NCI-H2081 treated with DMSO at 0.1 percent for 48 hours (cell line): ENCODE measurements at regions not wholly inside any gene's neighbourhood (a gene's known extent, or its start where the extent isn't known, plus 50 kb on each side); places are given as distances from the start of the nearest gene placed in this dataset.

Source experiments
- DNase-seq: peaks from one replicate; lab custom pipeline; 2025; lab: John Stamatoyannopoulos, UW

DNA sequence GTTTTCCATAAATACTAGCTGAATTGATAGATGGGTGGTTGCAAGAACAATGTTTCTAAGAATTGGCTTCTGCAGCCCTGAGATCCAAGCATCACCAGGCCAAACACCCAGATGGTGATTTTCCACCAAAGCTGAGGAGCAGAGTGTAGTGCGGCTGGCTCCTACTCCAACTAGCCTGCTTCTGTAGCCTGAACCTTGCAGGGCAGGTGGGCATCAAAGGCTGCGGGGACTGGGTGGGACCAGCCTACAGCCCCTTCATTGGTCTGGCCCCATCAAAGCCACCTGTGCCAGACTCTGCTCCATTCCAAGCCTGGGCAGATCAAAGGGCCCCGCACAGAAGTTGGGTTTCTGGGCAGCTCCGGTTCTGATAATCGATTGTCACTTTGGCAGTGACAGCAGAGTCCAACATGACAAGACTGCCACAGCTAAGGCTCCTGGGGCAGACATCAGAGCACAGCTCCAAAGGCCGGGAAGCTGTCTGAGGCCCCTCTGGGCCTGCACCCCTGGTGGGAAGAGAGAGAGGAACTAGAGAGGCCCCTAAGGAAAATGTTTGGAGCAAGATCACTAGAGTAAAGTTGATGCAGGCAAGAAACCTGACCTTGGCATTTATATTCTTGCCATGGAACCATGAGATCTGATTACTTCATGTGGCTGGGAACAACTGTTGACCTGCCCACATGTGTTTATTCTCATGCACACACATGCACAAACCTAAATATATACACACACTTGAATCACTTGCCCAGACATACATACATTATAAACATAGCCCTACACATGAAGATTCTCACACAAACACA lies 582.9 kb downstream of the INSC start:
- DNase-seq: no peak

DNA sequence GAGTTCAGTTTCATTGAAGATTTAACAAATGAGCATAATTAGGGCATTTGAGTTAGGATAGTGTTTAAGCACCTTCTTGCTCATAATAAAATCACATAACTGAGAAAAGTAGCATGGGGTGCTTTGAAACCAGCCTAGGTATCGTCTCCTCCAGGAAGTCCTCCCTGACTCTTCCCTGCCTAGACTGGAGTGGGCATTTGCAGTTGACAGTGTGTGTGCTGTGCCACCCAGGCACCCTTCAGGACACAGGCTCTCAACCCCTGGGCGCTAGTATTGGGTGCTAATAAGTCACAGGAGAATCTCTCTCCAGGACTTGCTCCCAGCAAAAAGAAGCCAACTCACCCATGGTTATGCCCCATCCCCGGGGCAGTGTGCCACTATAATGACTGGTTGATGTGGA lies 584.1 kb downstream of the INSC start:
- no peak for DNase-seq

DNA sequence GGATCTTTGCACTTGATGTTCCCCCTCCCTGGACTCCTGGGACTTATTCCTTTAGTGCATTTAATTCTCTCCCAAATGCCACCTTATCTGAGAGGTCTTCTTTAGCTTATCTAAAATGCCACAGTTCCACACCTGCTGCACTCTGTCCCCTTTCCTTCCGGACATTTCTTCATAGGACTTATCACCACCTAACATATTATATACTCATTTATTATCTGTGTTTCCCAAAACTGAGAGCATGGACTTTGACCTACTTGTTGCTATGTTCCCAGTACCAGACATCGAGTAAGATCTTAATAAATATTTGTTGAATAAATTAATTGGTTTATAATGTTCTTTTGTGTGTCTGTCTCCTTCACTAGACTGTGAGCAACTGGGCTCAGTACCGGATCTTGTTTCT lies 585.3 kb downstream of the INSC start:
- no peak for DNase-seq

DNA sequence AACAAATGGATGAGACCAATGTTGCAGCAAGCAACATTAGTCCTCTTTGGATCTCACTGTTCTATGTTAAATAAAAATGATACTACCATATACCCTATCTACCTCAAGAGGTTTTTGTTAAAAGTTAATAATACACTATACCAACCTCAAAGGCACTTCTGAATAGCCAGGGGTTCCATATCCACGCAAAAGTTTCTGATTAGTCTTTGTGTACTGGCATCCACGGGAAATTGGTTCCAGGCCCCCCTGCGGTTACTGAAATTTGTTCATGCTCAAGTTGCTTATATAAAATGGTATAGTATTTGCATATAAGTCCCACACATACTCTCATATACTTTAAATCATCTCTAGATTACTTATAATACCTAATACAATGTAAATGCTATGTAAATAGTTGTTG lies 585.7 kb downstream of the INSC start:
- no peak for DNase-seq

DNA sequence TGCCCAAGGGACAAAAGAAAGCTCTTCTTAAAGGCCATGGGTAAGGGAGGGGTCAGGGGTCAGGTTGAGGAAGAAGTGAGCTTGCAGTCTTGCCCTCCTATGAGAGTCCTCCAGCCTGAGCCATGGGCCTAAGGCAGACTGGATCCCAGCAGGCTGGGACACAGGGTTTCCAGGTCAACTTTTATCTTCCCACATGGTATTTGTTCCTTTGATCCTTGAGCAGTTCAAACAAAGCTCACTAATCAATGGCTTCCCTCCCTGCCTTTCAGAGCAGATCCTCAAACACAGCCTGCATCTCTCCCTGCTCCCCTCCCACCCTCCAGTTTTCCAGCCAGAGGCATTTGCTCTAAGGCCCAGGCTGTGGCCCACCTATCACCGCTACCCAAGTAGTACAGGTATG lies 589.3 kb downstream of the INSC start:
- DNase-seq: no peak

DNA sequence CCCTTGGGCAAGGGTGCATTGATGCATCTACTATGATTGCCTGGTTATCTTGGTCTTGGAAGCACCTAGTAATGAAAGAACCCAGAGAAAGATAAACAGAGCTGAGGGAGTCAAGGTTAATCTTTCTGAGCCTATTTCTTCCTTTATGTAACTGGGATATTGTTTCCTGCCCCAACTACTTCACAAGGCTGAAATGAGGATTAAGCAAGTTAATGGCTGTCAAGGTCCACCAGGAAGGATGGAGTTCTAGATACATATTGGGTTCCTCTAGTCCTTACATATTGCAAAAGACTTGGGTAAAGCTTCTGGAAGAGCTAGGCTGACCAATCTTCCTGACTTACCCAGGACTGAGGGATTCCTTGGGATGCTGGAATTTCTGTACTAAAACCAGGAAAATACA lies 589.8 kb downstream of the INSC start:
- DNase-seq: no peak

DNA sequence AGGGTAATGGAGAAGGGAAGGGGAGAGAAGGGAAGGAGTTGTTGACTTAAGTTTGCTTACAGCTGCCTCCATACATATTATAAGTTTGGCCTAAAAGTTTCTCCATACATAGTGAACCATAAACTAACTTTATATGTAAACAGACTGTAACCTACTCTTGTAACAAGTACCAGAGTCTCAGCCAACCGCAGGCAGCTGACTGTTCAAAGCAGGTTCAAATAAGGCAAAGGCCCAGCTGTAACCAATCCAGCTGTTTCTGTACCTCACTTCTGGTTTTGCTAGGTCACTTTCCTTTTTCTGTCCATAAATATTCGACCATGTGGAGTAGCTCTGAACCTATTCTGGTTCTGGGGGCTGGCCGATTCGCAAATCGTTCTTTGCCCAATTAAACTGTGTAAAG lies 591.2 kb downstream of the INSC start:
- DNase-seq: no peak

DNA sequence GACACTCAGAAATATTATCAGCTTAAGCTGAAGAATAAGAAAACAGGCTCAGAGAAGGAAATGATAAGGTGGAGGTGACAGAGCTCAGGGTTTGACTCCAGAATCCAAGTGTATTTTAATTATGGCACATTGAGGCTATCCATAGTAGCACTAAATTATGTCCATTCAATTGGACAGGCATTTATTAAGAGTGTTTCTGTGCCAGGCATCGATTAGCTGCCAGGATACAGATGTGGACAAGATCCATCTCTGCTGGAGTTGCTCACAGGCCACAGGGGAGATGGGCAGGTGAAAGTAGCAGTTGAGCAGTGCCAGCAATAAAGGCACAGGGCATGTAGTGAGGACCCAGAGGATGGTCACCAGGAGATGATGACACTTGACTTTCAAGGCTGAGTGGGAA lies 592.5 kb downstream of the INSC start:
- DNase-seq: no peak

DNA sequence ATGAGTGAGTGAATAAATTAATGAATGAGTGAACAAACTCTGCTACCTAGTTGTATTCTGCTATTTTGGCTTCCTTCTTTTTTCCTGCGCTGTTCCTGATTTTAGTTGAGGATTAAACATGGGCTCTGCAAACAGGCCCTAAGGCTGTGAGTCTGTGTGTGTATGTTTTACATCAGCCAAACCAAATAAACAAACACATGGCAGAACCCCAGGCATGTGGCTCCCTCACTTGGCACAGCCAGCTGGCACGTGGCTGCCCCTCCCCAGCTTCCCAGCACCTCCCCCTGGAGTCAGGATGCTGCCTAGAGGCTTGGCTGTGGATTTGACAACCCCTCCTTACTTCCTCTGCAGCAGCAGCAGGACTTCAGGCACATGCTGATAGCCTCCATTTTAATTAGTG lies 593.2 kb downstream of the INSC start:
- peak; percentile 25 for DNase-seq

DNA sequence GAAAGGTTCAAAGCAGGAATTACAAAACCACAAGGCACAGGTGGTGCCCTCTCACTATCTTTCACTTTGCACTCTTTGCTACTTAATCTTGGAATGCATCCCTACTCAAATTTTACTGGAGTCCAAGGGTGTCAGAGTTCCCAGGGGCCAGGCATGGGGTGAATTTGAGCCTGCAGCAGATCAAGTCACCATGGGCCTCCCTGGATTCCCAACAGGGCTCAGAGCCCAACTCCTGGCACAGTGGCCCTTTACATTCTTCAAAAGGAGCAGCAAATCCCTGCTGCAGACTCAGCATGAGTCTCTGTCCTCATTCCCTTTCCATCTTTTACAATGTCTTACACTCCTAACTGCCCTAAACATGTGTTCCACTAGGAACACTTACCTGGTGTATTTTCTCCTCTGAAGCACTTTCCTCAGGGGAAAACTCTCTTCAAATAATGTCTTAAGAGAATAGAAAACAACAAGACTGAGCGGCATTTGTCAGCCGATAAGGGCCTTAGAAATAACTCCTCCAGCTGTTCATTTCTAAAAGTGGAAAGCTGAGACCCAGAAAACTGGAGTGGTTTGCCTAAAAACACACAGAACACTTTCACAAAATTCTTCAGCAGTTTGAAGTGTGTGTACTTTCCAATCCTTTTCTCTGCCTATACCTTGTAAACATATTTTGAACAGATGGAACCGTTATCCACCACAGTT lies 596.0 kb downstream of the INSC start:
- DNase-seq: no peak

DNA sequence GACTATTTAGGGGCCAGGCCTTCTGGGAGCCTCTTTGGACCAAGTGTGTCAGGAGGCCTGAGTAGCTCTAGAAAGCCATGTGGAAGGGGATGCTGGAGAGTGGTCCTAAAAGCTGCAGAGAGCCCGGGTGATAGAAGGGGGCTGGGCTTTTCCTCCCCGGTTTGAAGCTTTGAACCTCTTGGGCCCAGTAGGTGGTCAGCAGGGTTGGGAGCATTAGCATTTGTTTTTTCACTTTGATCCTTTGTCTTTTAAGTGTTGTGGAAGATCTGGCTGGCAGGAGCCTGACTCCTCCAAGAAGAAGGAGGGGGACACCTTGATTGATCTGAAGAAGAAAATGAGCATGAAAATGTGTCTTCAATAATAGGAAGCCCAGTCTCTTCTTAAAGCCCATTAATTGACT lies 596.6 kb downstream of the INSC start:
- DNase-seq: no peak

DNA sequence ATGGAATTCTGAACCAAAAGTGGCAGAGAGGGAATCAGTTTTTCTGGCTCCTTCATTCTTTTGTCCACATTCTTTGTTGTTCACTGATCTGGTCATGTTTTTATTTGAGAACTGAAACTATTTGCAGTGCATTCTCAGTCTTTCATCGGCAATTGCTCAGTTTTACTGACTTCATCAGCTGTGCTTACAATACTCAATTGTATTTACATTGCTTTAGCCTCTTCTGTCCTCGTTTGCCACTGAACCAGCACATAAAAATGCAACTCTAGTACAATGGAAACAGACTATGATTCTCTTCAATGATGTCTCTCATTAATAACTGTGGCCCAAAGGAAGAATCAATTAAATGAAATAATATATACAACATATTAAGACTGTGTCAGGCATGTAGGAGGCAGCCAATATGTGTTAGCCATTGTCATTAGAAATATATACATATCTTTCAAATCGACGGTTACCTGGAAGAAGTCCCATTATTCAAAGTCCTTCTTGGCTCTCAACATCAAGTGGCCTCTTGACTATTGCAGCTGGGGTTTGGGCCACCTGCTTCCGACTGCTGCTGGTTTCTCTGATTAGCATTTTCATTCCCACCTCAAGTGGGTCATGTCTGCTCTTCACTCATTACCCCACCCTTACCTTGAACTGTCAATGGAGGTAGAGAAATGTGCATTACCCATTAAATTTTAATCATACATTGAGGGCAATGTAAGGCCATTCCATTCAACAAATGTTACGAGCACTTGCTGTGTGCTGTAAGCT lies 600.1 kb downstream of the INSC start:
- DNase-seq: no peak

DNA sequence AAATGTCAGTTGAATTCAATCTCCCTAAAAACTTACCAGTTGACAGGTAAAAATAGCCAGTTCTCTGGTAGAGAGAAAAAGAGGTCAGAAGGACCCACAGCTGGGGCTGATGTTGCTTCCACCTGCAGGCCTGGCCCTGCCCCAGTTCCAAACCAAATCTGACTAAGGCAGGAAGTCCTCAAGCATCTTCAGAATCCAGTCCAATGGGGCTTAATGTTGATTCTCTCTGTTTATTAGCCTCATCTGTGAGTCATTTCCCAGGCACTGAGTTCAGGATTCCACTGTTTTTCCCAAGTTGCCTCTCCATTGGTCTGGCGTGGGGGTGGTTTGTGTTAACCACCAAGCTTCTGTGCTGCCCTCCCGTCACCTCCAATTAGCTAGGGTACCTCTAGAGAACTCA lies 601.8 kb downstream of the INSC start:
- DNase-seq: no peak

DNA sequence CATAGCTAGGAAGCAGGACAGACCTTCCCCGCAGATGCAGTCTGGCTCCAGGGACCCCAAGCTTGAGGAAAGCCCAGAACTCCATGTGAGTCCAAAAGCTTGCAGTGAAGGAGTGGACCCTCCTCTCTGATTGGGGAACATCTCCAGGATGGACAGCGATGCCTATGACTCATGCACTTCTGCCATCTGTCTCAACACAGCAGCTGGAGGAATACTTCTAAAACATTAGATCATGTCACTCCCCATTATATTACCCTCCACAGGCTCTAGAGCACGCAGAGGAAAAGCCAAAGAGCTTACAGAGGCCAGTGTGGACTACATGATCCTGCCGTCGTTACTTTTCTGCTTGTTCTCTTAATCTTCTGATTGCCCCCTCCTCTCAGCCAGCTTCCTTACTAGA lies 605.7 kb downstream of the INSC start:
- DNase-seq: no peak

DNA sequence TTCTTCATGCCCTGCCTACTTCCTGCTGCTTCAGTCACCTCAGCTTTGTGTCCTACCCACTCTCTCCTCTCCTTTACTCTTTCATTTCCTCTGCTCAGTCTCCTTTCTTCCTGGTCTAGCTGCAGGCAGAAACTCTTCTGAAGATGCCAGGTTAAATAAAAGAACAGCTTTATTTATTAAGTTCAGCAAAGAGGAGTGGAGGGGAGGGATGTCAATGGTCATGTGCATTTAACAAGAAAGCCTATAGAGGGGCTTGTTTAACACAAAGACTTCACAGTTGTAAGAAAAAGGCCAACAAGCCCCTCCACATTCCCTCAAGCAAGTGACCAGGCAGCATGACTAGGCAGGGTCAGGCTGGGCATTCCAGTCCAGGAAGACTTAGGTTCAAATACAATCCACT lies 609.2 kb downstream of the INSC start:
- DNase-seq: no peak

DNA sequence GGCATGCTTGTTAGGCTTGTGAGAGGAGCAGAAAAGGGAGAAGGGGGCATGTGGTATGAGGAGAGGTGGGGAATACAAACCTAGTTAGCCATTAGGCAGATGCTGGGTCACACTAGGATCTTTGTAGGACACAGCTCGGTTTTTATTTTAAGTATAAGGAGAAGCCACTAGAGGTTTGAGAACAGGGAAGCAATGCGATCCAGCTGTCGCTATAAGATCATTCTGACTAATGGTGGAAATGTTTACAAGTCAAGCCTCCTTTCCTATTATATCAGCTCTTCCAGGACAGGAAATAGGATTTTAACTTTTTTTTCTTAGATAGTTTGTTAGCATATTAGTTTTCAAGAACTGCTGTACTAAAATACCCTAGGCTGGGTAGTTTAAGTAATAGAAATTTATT lies 609.9 kb downstream of the INSC start:
- DNase-seq: no peak

DNA sequence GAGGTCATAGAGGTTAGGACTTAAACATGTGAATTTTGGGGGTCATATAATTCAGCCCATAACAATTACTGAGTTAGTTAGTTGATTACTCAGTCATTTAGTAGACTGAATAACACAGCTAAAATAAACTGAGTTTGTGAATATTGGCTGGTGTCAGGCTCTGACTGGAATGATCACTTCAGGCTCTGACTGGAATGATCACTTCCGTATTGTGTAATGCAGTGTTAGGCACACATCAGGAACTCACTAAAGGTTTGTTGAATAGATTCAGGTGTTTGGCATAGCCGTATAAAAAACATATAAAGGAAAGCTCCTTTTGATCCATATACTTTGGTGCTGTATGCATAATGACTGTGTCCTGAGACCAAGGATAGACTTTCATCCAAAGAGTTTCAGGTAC lies 610.5 kb downstream of the INSC start:
- no peak for DNase-seq

DNA sequence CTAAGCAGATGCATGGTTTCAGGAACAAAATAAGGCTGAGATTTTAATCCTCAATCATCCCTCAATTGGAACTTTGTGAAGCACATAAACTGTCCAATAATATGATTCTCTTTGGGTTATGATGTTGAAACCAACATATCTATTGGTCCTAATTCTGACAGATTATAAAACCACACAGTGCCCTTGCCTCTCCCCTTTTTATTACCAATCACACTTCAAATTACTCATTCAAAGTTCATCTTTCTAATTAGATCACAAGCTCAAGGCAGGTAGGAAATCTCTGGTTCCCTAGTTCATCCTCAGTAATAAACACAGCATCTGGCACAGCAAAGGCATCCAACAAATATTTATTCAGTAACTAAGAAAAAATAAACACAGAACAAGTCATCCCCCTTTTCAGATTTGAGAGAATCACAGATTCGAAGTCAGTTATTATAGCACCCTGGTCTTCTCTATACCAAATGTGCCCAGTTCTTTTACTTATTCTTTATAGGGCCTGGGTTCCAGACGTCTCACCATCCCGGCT lies 611.6 kb downstream of the INSC start:
- DNase-seq: no peak

DNA sequence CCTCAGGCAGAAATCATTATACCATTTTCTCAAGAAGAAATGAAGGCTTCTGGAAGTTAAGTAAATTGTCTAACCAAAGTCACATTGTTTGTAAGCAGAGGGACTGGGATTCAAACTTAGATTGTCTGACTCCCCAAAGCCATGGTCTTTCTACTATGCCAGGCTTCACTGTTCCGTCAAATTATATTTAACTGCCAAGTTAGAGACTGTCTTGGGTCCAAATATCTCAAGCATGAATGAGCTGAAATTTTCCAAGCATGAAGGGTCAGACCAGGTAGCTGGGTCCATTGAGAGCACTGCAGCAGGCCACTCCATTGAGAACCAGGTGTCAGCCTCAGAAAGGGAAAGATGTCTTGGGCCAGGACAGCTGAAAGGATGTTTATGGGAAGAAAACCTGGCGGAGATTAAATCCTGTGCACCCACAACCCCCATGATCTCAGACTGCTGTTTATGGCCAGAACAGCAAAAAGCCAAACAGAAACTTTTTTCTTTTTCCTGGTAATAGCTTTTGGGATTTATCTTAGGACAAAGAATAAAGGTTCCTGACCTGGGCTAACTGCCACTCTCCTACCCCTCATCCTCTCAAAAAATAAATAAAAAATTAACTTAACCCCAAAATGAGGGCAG lies 612.3 kb downstream of the INSC start:
- DNase-seq: no peak

DNA sequence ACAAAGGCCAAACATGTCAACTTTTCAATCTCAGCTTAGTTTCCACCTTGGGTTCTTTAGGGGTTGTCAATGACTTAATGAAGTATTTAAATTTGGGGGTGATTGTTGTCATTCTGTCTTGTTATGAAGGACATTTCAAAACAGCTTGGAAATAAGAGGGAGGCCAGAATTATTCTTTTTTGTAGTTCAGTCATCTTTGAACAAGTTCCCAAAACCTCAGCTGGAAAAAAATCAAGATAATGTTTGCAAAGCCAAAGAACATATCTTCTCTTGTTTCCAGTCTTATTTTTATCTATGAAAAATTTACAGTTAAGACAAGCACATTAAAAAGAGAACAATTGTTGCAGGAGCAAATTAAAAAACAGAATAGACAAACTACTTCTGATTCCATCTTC lies 612.8 kb downstream of the INSC start:
- no peak for DNase-seq

DNA sequence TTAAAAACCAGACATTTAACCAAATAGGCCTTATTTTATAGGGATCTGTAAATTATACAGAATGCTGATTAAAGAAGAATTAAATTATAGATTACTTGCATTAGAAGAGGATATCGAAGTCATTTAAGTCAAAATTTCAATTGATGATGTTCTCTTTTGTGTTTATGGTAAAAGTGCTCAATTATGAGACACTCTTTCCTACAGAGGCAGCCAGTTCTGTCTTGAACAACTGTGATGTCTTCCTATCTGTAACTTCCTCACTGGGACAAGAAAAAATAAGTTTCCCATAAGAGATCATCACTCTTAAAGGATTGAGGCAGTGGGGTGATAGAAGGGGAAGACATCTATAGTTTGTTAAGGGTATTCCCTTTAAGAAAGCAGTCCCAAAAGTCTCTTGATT lies 613.5 kb downstream of the INSC start:
- DNase-seq: no peak

DNA sequence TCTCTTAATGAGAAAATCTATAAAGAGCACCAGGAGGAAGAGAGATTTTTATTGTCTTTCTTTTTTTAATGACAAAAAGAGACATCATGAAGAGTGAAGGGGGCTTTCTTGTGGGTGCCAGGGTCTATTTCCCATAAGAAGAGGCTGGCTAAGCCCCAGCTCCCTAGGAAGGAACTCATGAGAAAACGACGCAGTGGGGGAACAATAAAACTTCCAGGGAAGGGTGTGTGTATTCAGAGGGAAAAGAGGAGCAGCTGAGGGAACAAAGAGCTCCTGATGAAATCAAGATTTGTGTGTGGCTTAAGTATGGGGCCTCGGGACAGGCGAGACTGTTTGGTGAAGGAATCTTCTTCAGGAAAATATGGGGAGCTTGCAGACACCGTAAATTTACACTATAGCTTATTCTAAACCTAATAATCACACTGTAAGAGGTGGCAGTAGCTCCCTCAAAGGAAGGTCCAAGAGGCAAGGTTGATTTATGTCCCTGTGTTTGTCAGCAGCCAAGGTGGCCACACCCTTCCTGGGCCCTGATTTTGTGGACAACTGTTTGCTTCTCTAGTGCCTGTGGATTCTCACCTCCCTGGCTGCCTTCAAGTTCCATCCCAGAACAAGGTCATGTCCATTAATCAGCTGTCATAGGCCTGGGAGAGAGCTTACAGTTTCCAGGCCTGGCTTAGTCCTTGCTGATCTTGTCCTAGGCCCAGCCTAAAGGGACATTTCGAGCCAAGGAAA lies 615.7 kb downstream of the INSC start:
- DNase-seq: no peak
